ENCODE measurements at regions not wholly inside any gene's neighbourhood (a gene's known extent, or its start where the extent isn't known, plus 50 kb on each side); places are given as distances from the start of the nearest gene placed in this dataset.

GRCh38 chr22:48517039-48518030, 1310.3 kb downstream of the BRD1 start:
- TF ChIP-seq SNAI2 (CRISPR knock-in tag; IDR thresholded peaks at IDR 0.05) = no peak
- no peak for TF ChIP-seq RARB (CRISPR knock-in tag; IDR thresholded peaks at IDR 0.05)
- TF ChIP-seq POU6F1 (CRISPR knock-in tag; IDR thresholded peaks at IDR 0.05; ENCODE audit: borderline replicate concordance, low read depth) = no peak
- no peak for TF ChIP-seq GLIS3 (CRISPR knock-in tag; IDR thresholded peaks at IDR 0.05)
- no peak for TF ChIP-seq ZNF8 (CRISPR knock-in tag; IDR thresholded peaks at IDR 0.05)
- no peak for TF ChIP-seq ISL1 (CRISPR knock-in tag; IDR thresholded peaks at IDR 0.05)
- no peak for TF ChIP-seq TSHZ2 (CRISPR knock-in tag; IDR thresholded peaks at IDR 0.05)
- no peak for TF ChIP-seq ZC3H10 (CRISPR knock-in tag; IDR thresholded peaks at IDR 0.05)
- no peak for TF ChIP-seq PATZ1 (CRISPR knock-in tag; IDR thresholded peaks at IDR 0.05; ENCODE audit: borderline replicate concordance)
- TF ChIP-seq OSR1 (CRISPR knock-in tag; IDR thresholded peaks at IDR 0.05) = no peak
- TF ChIP-seq ARNTL (CRISPR knock-in tag; IDR thresholded peaks at IDR 0.05; ENCODE audit: borderline replicate concordance, low read depth) = no peak
- TF ChIP-seq TCF4 (CRISPR knock-in tag; IDR thresholded peaks at IDR 0.05; ENCODE audit: borderline replicate concordance) = no peak
- no peak for TF ChIP-seq ZFP3 (CRISPR knock-in tag; IDR thresholded peaks at IDR 0.05)
- no peak for TF ChIP-seq CREB5 (CRISPR knock-in tag; IDR thresholded peaks at IDR 0.05; ENCODE audit: low read depth)
- no peak for TF ChIP-seq ZNF565 (CRISPR knock-in tag; conservative IDR thresholded peaks at IDR 0.05; ENCODE audit: low read depth)
- TF ChIP-seq CSDC2 (CRISPR knock-in tag; IDR thresholded peaks at IDR 0.05) = no peak
- TF ChIP-seq TOX (CRISPR knock-in tag; IDR thresholded peaks at IDR 0.05; ENCODE audit: borderline replicate concordance) = no peak
- TF ChIP-seq ESRRG (CRISPR knock-in tag; IDR thresholded peaks at IDR 0.05) = no peak
- TF ChIP-seq CSRNP3 (CRISPR knock-in tag; IDR thresholded peaks at IDR 0.05) = no peak
- no peak for TF ChIP-seq PPARA (CRISPR knock-in tag; IDR thresholded peaks at IDR 0.05; ENCODE audit: borderline replicate concordance)
- peak; percentile 55; the same call in 1 of the 3 replicates for ATAC-seq

GRCh38 chr22:48516571-48516970, 1311.1 kb downstream of the BRD1 start:
- TF ChIP-seq PPARA (CRISPR knock-in tag; IDR thresholded peaks at IDR 0.05; ENCODE audit: borderline replicate concordance) (no peak), TCF4 (CRISPR knock-in tag; IDR thresholded peaks at IDR 0.05; ENCODE audit: borderline replicate concordance) (no peak), POU6F1 (CRISPR knock-in tag; IDR thresholded peaks at IDR 0.05; ENCODE audit: borderline replicate concordance, low read depth) (no peak), SNAI2 (CRISPR knock-in tag; IDR thresholded peaks at IDR 0.05) (no peak), ESRRG (CRISPR knock-in tag; IDR thresholded peaks at IDR 0.05) (no peak), ZNF70 (CRISPR knock-in tag; IDR thresholded peaks at IDR 0.05) (no peak), RARB (CRISPR knock-in tag; IDR thresholded peaks at IDR 0.05) (no peak), ZFP3 (CRISPR knock-in tag; IDR thresholded peaks at IDR 0.05) (no peak), CSRNP3 (CRISPR knock-in tag; IDR thresholded peaks at IDR 0.05) (no peak), ARNTL (CRISPR knock-in tag; IDR thresholded peaks at IDR 0.05; ENCODE audit: borderline replicate concordance, low read depth) (no peak), GLIS3 (CRISPR knock-in tag; IDR thresholded peaks at IDR 0.05) (no peak)
- no peak for ATAC-seq

Measured in SK-N-SH treated with all-trans-retinoic acid at 6 μM for 48 hours (cell line).